ENCODE measurements at regions not wholly inside any gene's neighbourhood (a gene's known extent, or its start where the extent isn't known, plus 50 kb on each side); places are given as distances from the start of the nearest gene placed in this dataset.
"Not testable (repeated sequence)": the region's sequence is repeated elsewhere in the genome, so short reads cannot be mapped to it uniquely, and the experiment has no call there.

DNA sequence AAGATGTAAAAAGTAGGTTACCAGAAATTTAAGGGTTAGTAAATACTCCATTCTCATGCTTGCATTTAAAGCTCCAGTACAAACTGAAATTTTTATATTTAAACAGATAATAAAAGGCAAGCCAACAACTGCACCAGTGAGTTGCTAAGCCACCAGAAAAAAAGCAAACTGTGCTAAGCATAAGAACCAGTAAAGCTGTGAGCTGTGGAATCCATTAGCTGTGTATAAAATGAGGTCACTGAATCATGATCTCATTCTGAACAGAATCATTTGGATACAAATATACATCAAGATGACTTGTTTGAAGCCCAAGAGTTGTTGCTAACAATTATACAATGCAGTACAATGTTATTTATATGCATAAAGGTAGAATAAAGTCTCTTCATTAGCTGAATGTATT lies 1312.2 kb downstream of the SI start:
- no peaks in the 10 kb centered on the region for H3K36me3 ChIP-seq
- no peak for DNase-seq
- H3K9me3 ChIP-seq, result no peaks in the 10 kb centered on the region
- H3K27me3 ChIP-seq, result no peaks in the 10 kb centered on the region
- H3K4me3 ChIP-seq, result no peak overlapping the region

DNA sequence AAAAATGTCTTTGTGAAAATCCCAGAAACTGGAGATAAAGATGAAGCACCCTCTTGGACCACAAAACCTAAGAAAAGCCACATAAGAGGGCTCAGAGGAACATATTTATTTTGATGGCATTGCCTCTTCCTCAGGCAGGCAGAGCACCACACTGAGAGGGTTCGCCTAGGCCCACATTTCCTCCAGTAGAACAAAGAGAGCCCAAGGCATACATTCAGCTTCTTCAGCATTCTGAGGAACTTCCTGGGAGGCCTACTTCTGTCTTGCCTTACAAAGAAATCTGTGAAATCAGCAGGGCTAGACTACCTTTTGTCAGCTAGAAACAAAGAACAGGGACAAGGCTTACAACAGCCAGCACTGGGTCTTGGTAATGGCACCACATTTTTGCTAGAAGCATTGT lies 1325.3 kb downstream of the SI start:
- Histone ChIP-seq H3K4me3 (no peak overlapping the region), H3K27me3 (no peaks in the 10 kb centered on the region), H3K36me3 (no peaks in the 10 kb centered on the region), H3K9me3 (no peaks in the 10 kb centered on the region)
- DNase-seq, result no peak

DNA sequence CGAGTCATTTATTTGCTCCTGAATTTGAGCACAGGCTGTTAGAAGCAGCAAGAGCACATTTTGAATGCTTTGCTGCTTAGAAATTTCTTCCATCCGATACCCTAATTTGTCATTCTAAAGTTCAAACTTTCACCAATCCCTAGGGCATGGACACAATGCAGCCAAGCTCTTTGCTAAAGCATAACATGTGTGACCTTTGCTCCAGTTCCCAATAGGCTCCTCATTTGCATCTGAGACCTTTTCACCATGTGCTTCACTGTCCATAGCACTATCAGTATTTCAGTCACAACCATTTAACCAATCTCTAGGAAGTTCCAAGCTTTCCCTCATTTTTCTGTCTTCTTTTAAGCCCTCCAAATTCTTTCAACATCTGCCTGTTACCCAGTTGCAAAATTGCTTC lies 1333.1 kb downstream of the SI start:
- Histone ChIP-seq H3K4me3 (no peak overlapping the region), H3K27me3 (no peaks in the 10 kb centered on the region), H3K36me3 (no peaks in the 10 kb centered on the region), H3K9me3 (no peaks in the 10 kb centered on the region)
- no peak for DNase-seq

DNA sequence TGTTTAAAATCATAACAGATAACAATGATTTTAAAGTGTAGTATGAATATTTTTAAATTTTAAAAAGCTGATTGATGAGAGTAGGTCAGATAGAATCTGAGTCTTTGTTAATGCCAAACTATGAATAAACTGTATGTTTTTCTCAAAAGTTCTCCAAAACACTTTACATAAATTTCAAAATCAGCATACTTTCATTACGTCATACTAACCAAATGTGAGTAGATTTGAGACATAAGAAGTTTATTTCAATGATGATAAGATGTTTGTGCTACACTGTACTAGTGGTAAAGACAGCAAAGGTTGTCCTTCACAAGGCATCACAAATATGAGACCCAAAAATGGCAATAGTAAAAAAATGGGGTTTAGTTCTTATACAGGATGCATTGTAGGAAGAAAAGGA lies 1342.9 kb downstream of the SI start:
- Histone ChIP-seq H3K4me3 (no peak overlapping the region), H3K27me3 (no peaks in the 10 kb centered on the region), H3K9me3 (no peaks in the 10 kb centered on the region), H3K36me3 (no peaks in the 10 kb centered on the region)
- no peak for DNase-seq

DNA sequence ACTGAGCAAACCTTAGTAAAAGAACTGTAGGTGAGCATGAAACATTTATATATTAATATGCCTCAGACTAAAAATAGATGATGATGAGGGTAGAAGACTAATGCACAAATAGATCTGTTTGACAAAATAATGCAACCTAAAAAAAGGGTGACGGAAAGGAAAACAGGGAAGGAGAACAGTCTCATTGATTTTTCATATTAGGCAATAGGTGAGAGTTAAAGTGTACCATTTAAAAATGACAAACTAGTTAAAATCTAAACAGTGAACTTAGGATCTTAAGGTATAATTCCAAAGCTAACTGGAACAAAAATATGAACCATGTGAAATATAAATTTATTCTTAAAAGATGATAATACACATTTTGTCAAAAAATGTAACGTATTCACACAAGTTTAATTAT lies 1347.6 kb downstream of the SI start:
- Histone ChIP-seq H3K27me3 (no peaks in the 10 kb centered on the region), H3K4me3 (no peak overlapping the region), H3K36me3 (no peaks in the 10 kb centered on the region), H3K9me3 (no peaks in the 10 kb centered on the region)
- DNase-seq, result no peak

DNA sequence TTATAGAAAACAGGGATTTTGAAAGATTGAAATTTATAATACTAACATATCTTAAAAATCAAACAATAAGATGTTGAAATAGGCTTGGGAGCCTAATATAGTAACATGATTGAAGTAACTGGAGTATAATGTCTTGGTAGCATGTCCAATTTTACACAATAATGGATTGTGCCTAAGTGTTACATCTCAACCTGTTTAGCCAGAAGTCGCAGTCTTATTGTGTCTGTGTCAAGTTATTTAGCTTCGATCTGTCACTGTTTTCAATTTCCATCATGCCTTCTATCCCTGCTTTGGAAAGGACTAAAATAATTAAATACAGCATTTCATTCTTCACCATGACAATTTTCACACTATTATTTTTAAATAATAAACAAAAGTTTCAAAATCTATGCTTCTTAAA lies 1352.2 kb downstream of the SI start:
- Histone ChIP-seq H3K36me3 (no peaks in the 10 kb centered on the region), H3K27me3 (no peaks in the 10 kb centered on the region), H3K9me3 (no peaks in the 10 kb centered on the region), H3K4me3 (no peak overlapping the region)
- DNase-seq, result no peak

DNA sequence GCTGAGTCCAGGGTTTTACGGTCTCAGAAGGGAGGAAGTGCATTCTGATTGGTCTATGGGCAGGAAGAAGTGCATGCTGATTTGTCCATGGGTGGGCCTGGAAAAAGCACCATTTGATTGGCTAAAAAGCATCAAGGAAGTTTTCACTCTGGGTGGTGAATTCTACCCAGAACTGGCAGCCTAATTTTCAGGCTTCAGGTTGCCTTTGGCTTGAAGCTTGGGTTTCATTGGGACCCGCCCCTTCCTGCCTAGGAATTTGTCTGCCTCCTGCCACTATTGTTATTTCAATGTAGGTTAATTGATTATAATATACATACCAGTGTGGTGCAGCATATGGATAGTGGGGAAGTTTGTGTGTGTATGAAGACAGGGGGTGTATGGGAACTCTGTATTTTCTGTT lies 1355.9 kb downstream of the SI start:
- Histone ChIP-seq H3K4me3 (no peak overlapping the region), H3K36me3 (no peaks in the 10 kb centered on the region), H3K27me3 (no peaks in the 10 kb centered on the region), H3K9me3 (no peaks in the 10 kb centered on the region)
- no peak for DNase-seq

DNA sequence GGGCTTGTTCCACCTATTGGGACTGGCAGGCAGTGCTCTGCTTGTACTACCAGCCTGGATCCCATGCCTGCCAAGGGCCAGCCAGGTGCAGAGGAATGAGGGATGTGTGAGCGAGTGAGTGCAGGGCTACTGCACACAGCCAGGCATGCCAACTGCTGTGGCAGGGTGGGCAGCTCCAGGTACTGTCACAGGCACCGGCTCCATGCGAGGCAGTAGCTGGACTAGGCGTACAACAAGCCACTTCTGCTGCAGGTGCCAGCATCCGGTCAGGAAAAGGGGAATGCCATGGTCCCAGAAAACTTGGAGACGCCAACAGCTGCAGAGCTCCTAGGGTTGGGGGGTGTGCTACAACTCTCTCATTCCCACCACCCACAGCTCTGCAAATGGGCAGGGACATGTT lies 1356.7 kb downstream of the SI start:
- H3K36me3 ChIP-seq, result no peaks in the 10 kb centered on the region
- H3K27me3 ChIP-seq, result no peaks in the 10 kb centered on the region
- H3K9me3 ChIP-seq, result no peaks in the 10 kb centered on the region
- DNase-seq, result no peak
- no peak overlapping the region for H3K4me3 ChIP-seq

DNA sequence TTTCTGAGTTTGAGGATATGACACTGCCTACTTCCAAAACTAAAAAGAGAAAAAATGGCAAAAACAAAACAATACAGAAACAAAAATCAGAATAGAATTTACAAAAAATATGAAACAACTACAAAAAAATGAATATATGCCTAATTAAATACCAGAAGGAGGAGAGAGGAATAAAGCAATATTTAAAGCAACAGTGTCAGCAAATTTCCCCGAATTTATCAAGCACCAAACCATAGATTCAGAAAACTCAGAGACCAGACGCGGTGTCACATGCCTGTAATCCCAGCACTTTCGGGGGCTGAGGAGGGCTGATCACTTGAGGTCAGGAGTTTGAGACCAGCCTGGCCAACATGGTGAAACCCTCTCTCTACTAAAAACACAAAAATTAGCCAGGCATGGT lies 1360.9 kb downstream of the SI start:
- H3K4me3 ChIP-seq, result no peak overlapping the region
- H3K9me3 ChIP-seq, result no peaks in the 10 kb centered on the region
- no peak for DNase-seq
- no peaks in the 10 kb centered on the region for H3K27me3 ChIP-seq
- H3K36me3 ChIP-seq, result no peaks in the 10 kb centered on the region

DNA sequence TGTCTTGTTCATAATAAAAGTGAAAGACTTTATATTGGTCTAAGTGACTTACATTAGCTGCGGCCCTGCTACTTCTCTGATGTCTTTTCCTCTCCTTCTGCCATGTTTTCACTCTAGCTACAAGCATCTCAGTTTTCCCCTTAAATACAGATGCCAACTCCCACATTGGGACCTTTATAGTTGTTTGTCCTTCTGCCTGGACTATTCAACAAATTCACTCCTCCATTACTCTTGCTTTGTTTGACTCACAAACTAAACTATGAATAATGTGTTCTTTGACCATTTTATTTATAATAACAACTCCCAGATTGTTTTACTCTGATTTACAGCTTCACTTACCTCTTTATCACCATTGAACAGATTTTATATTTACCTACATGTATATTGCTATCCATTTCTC lies 1369.9 kb downstream of the SI start:
- H3K4me3 ChIP-seq, result no peak overlapping the region
- no peaks in the 10 kb centered on the region for H3K9me3 ChIP-seq
- no peaks in the 10 kb centered on the region for H3K36me3 ChIP-seq
- H3K27me3 ChIP-seq, result no peaks in the 10 kb centered on the region
- no peak for DNase-seq

DNA sequence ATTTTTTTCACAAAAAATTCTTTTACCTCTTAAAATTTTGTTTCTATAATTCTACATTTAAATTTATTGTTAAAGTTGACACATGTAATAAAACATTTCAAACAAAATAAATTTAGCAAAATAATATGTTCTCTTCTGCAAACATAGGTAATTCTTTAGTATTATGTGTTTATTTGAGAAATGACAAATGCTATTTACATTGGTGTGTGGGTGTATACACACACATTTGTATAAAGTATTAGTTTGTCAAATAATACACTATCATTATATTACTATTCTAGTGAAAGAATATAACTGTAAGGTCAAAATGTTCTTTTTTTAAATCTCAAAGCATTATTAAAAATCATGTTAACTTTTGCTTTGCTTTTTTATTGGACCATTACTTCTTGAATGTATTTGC lies 1370.6 kb downstream of the SI start:
- Histone ChIP-seq H3K4me3 (no peak overlapping the region), H3K9me3 (no peaks in the 10 kb centered on the region), H3K36me3 (no peaks in the 10 kb centered on the region), H3K27me3 (no peaks in the 10 kb centered on the region)
- no peak for DNase-seq

DNA sequence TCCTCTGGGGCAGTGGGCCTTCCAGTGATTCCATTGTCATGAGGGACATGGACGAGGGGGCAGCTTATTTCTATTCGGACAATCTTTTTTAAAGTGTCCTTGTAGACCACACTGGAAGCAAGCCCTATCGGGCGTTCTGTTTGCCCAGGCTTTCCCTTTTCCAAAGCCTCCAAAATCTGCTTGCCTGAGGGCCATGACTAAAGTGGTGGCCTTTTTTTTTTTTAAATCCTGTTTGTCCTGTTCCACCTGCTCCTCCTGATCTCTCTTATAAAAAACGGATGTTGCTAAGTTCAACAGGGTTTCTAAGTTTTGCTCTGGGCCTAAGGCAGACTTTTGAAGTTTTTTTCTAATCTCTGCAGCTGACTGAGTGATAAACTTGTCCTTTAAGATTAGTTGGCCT lies 1380.1 kb downstream of the SI start:
- DNase-seq, H3K9me3 ChIP-seq, H3K27me3 ChIP-seq, H3K4me3 ChIP-seq, H3K36me3 ChIP-seq: not testable (repeated sequence)

DNA sequence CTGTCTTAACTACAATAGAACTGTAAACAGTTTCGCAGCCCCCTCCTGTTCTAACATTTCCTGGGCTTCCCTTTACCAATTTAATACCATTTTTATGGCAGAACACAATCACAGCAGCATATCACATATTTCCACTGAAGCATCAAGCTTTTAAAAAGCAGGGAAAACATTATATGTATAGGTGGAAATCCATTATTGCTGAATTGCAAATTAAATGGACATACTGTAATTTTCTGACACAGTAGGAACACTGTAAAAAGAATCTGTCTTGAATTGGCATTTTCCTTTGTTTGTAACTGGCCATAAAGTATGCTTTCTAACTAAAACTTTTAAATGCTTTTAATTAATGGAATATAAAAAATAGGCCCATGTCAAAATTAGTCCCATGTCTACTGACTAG lies 1385.8 kb downstream of the SI start:
- H3K27me3 ChIP-seq, result no peaks in the 10 kb centered on the region
- no peaks in the 10 kb centered on the region for H3K36me3 ChIP-seq
- H3K4me3 ChIP-seq, result no peak overlapping the region
- DNase-seq, result no peak
- no peaks in the 10 kb centered on the region for H3K9me3 ChIP-seq

DNA sequence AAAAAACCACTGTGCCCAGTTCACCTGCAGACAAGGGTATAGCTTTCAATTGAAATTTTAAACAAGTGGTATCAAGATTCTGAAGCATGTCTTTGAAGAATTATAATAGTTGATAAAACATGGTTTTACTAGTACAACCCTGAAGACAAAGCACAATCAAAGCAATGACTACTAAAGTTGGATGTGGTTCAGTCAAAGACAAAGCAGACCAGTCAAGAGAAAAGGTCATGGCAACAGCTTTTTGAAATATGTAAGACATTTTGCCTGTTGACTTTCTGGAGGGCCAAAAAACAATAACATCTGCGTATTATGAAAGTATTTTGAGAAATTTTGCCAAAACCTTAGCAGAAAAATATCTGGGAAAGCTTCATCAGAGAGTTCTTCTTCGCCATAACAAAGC lies 1393.6 kb downstream of the SI start:
- no peaks in the 10 kb centered on the region for H3K27me3 ChIP-seq
- no peaks in the 10 kb centered on the region for H3K36me3 ChIP-seq
- H3K9me3 ChIP-seq, result no peaks in the 10 kb centered on the region
- H3K4me3 ChIP-seq, result no peak overlapping the region
- no peak for DNase-seq

DNA sequence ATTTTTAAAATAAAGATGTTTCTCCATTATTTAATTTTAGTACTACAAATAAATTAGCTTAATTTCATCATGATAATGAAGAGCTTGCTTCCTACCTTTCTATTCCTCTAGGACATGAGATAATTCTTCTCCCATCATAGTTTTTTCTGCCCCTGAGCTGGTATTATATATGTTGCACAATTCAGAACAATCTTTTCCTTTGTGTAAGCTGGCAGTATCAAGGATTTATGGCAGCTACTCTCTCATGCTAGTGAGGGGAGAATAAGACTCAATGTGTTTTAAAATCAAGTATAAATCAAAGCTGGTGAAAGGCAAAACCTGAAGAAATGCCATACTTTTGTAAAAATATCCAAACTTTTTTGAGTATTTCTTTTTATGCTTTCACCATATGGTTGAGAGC lies 1405.3 kb downstream of the SI start:
- Histone ChIP-seq H3K9me3 (no peaks in the 10 kb centered on the region), H3K4me3 (no peak overlapping the region), H3K27me3 (no peaks in the 10 kb centered on the region), H3K36me3 (no peaks in the 10 kb centered on the region)
- DNase-seq, result no peak

DNA sequence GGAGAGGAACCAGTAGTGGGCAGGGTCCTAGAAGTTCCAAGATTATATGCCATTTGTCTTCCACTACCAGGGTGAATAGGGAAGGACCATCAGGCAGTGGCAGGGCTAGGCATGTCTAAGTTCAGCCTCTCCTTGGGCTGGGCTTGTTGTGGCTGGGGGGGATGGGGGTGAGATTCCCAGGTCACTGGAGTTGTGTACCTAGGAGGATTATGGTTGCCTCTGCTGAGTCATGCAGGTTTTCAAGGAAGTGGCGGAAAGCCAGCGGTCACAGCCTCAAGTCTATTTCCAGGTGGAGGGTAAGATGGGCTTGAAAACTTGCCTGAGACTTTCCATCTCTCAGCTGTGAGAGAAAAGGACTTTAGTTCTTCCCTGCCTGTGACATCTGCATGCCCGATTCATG lies 1407.1 kb downstream of the SI start:
- DNase-seq, result no peak

DNA sequence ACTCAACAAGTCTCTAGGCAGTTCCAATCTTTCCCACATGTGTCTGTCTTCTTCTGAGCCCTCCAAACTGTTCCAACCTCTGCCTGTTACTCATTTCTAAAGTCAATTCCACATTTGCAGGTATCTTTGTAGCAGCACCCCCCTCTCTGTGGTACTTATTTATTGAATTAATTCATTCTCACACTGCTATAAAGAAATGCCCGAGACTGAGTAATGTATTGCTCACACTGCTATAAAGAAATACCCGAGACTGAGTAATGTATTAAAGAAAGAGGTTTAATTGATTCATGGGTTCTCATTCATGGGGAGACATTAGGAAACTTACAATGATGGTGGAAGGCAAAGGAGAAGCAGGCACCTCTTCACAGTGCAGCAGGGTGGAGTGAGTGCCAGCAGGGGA lies 1413.8 kb downstream of the SI start:
- DNase-seq, result no peak
- no peaks in the 10 kb centered on the region for H3K27me3 ChIP-seq
- H3K9me3 ChIP-seq, result no peaks in the 10 kb centered on the region
- H3K36me3 ChIP-seq, result no peaks in the 10 kb centered on the region
- H3K4me3 ChIP-seq, result no peak overlapping the region

More for the DNA sequence above, 1407.1 kb downstream of the SI start:
- Histone ChIP-seq H3K36me3 (no peaks in the 10 kb centered on the region), H3K4me3 (no peak overlapping the region), H3K27me3 (no peaks in the 10 kb centered on the region), H3K9me3 (no peaks in the 10 kb centered on the region)

DNA sequence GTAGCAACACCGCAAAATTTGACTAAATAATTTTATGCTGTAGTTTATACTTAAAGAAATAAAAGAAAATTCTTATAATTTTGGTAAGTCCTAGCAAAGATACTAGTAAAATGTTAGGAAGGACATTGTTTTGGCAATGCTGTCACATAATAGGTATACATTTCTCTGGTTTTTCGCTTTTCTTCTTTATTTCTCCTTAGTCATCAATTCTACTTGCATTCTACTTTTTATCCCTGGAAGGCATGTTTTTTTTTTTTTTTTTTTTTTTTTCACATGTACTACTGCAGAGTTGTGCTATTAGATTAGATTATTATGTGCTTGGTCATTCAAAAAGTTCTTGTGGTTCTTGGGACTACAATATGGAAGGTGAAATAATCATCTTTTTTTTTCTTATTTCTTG lies 1421.2 kb downstream of the SI start:
- H3K9me3 ChIP-seq, result no peaks in the 10 kb centered on the region
- no peak for DNase-seq
- H3K36me3 ChIP-seq, result no peaks in the 10 kb centered on the region
- no peak overlapping the region for H3K4me3 ChIP-seq
- H3K27me3 ChIP-seq, result no peaks in the 10 kb centered on the region

DNA sequence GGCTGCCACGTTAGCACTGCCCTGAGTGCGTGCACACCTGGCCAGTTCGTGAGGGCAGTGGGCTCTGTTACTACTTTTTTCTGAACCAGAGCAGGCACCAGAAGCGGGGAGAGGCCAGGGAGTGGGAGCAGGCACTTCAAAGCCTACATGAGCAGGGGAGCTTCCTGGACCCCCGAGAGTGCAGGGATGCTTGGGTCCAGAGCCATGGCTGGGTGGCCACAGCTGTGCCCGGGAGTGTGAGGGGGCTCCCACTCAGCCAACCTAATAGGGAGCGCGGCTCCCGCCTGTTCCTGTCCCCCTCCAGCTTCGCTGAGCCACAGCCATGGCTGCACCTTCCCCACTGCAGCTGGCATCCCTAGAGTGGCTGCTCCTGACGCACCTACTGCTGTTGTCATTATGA lies 1423.3 kb downstream of the SI start:
- H3K36me3 ChIP-seq, result no peaks in the 10 kb centered on the region
- no peak overlapping the region for H3K4me3 ChIP-seq
- H3K9me3 ChIP-seq, result no peaks in the 10 kb centered on the region
- DNase-seq, result no peak
- no peaks in the 10 kb centered on the region for H3K27me3 ChIP-seq

Data from MG63 (cell line).